Mesodermal cell (in vitro differentiated cells): ENCODE measurements at regions not wholly inside any gene's neighbourhood (a gene's known extent, or its start where the extent isn't known, plus 50 kb on each side); places are given as distances from the start of the nearest gene placed in this dataset.
"Not testable (repeated sequence)": the region's sequence is repeated elsewhere in the genome, so short reads cannot be mapped to it uniquely, and the experiment has no call there.

Experiments used
- H3K27ac ChIP-seq: 2 replicates; pipeline ENCODE4 v1.7.0; 2013; ENCODE audit warnings: mild to moderate bottlenecking, low read depth, low read length, moderate library complexity; ENCODE audit not compliant: severe bottlenecking
- H3K36me3 ChIP-seq: 2 replicates; pipeline ENCODE4 v1.7.1; 2013; ENCODE audit warnings: mild to moderate bottlenecking, low read length, moderate library complexity; ENCODE audit not compliant: control insufficient read depth, insufficient read depth
- H3K4me1 ChIP-seq: one replicate; pipeline ENCODE4 v1.7.1; 2013; ENCODE audit warnings: mild to moderate bottlenecking, low read length; ENCODE audit not compliant: insufficient read depth, control insufficient read depth, poor library complexity, severe bottlenecking
- H3K4me3 ChIP-seq: 2 replicates; pipeline ENCODE4 v1.7.0; 2013; ENCODE audit warnings: low read length, control low read depth, mild to moderate bottlenecking; ENCODE audit not compliant: insufficient read depth, poor library complexity, severe bottlenecking; ENCODE audit errors: extremely low read depth
- H3K9me3 ChIP-seq: 2 replicates; pipeline ENCODE4 v1.7.1; 2013; ENCODE audit warnings: mild to moderate bottlenecking, low read length, moderate library complexity; ENCODE audit not compliant: control insufficient read depth
- WGBS, 2 experiments: methylation state at CpG; one replicate each; pipeline ENCODE4 v1.1.5; 2013; ENCODE audit warnings: missing lambda C conversion rate in 2 of 2; ENCODE audit not compliant: insufficient coverage in 2 of 2; 5-methylcytosine and 5-hydroxymethylcytosine counted together

DNA sequence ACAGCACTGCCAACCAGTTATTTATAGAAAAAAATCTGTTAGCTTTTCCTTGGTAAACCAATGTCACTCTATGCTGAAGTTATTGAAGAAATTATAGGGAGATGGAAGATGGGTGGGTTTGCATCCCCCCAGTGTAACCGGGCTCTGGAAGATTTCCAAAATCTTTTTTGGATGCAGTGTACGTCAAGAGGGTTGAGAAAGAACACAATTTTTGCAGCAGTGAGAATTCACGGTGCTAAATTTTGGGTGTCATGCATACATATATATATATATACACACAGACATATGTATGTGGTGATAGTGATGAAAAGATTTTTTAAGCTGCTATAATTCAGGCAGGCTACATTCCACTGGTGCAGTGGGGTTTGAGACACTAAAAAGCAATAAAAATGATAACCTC is 91.4 kb upstream of the MAGI3 start:
- Histone ChIP-seq H3K36me3 (no peaks in the 10 kb centered on the region), H3K27ac (no peak overlapping the region), H3K4me1 (no peaks in the 10 kb centered on the region), H3K4me3 (no peak overlapping the region), H3K9me3 (no peaks in the 10 kb centered on the region)
- 80% methylated on average over 1 of the region's 3 CpGs; no CpG with 5 or more reads in 1 of the 2 experiments for WGBS, 2 experiments

DNA sequence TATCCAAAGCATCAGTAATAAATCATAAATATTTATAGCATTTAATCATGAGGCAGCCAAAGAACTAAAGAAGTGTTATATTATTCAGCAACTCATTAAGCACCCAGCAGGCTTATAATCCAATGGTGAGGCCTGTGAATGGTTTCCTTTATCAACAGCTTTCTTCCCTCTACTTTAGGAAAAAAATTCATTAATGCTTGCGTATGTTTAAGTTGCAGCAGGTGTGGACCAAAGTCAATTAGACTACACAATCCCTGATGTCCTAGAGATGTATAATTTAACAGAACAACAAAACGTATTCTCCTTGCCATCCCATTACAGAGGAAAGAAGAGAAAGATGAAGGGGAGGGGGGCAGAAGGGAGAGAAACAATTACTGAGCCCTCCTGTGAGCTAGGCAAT is 87.7 kb upstream of the MAGI3 start:
- Histone ChIP-seq H3K36me3 (no peaks in the 10 kb centered on the region), H3K27ac (no peak overlapping the region), H3K4me1 (no peaks in the 10 kb centered on the region), H3K9me3 (no peaks in the 10 kb centered on the region), H3K4me3 (no peak overlapping the region)
- WGBS, 2 experiments = no CpG with 5 or more reads among the region's 2 CpGs

- no peak overlapping the region for H3K27ac ChIP-seq
- H3K4me1 ChIP-seq = no peaks in the 10 kb centered on the region
- H3K36me3 ChIP-seq = no peaks in the 10 kb centered on the region
- WGBS, 2 experiments = 81 to 95% methylated on average over 6 to 7 of the region's 9 CpGs
- H3K9me3 ChIP-seq = no peaks in the 10 kb centered on the region
- H3K4me3 ChIP-seq = no peak overlapping the region
Observed at GRCh38 chr1:113303267-113303666, 87.0 kb upstream of the MAGI3 start.

- WGBS, 2 experiments = no CpG with 5 or more reads among the region's 4 CpGs
- H3K4me3 ChIP-seq, H3K27ac ChIP-seq, H3K36me3 ChIP-seq, H3K9me3 ChIP-seq, H3K4me1 ChIP-seq: not testable (repeated sequence)
Observed at GRCh38 chr1:113305029-113305428, 85.3 kb upstream of the MAGI3 start.

- H3K27ac ChIP-seq = no peak overlapping the region
- 20% methylated on average over 1 of the region's 3 CpGs; no CpG with 5 or more reads in 1 of the 2 experiments for WGBS, 2 experiments
- H3K4me1 ChIP-seq = no peaks in the 10 kb centered on the region
- no peaks in the 10 kb centered on the region for H3K9me3 ChIP-seq
- H3K36me3 ChIP-seq = no peaks in the 10 kb centered on the region
- no peak overlapping the region for H3K4me3 ChIP-seq
Observed at GRCh38 chr1:113307771-113308445, 82.4 kb upstream of the MAGI3 start.

DNA sequence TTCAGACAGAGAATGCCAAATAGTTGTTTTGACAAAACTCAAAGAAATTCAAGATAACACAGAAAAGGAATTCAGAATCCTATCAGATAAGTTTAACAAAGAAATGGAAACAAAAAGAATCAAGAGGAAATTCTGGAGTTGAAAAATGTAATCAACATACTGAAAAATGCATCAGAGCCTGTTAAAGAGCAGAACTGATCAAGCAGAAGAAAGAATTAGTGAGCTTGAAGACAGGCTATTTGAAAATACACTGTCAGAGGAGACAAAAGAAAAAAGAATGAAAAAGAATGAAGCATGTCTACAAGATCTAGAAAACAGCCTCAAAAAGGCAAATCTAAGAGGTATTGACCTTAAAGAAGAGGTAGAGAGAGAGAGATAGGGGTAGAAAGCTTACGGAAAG is 77.7 kb upstream of the MAGI3 start:
- WGBS, 2 experiments = no CpG with 5 or more reads among the region's 1 CpG
- H3K27ac ChIP-seq = not testable (repeated sequence)

DNA sequence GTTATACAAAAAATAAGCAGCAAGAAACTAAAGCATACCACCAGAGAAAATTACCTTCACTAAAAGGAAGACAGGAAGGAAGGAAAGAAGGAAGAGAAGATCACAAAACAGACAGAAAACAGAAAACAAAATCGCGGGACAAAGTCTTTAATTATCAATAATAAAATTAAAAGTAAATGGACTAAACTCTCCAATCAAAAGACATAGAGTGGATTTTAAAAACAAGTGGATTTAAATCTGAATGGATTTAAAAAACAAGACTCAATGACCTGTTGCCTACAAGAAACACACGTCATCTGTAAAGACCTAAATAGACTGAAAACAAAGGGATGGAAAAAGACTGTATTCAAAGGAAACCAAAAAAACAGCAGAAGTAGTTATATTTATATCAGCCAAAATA is 75.7 kb upstream of the MAGI3 start:
- H3K4me3 ChIP-seq = no peak overlapping the region
- H3K9me3 ChIP-seq = no peaks in the 10 kb centered on the region
- no peaks in the 10 kb centered on the region for H3K4me1 ChIP-seq
- no CpG with 5 or more reads among the region's 3 CpGs for WGBS, 2 experiments
- H3K27ac ChIP-seq = no peak overlapping the region
- no peaks in the 10 kb centered on the region for H3K36me3 ChIP-seq

More for the DNA sequence above, 77.7 kb upstream of the MAGI3 start:
- H3K9me3 ChIP-seq, H3K4me3 ChIP-seq, H3K4me1 ChIP-seq, H3K36me3 ChIP-seq: not testable (repeated sequence)

- Histone ChIP-seq H3K4me1 (peaks cover 6% of the 10 kb centered on the region), H3K9me3 (no peaks in the 10 kb centered on the region), H3K27ac (no peak overlapping the region), H3K4me3 (no peak overlapping the region), H3K36me3 (no peaks in the 10 kb centered on the region)
Observed at GRCh38 chr1:113320272-113320671, 70.0 kb upstream of the MAGI3 start.

DNA sequence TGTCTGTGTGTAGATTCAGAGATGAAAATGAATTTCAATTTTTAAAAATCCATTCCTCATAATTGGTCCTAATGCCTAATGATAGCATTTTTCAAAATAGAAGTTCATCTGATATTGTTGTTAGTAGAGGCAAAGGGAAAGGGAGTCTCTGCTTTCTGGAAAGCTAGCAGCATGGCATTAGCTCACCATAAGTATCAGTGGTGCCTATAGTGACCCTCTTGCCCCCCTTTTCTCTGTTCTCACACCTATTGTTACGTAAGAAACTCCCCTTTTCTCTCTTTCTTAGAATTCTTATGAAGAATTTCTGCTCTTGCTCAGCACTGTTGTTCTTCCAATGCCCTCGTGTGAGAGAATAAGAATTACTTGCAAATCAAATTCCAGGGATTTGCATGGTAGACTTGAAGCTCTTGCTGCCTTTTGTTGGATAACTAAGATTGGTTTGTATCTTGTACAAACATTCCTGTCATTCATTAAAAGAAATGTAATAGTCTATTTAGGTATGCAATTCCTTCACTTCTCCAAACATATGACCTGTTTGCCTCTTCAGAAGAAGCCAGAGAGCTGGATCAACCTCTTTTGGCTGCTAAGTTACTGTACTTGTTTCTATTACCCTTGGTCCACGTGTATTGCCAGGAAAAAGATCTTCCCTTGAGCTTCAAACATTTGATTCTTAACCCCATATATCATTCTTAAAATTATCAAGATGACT is 69.2 kb upstream of the MAGI3 start:
- H3K36me3 ChIP-seq = no peaks in the 10 kb centered on the region
- H3K4me3 ChIP-seq = no peak overlapping the region
- peaks cover 6% of the 10 kb centered on the region for H3K4me1 ChIP-seq
- 31 to 87% methylated on average over 2 of the region's 3 CpGs for WGBS, 2 experiments
- H3K27ac ChIP-seq = no peak overlapping the region
- H3K9me3 ChIP-seq = no peaks in the 10 kb centered on the region

GRCh38 chr1:113321771-113322387 is 68.4 kb upstream of the MAGI3 start:
- Histone ChIP-seq H3K4me3 (no peak overlapping the region), H3K27ac (no peak overlapping the region), H3K36me3 (no peaks in the 10 kb centered on the region), H3K9me3 (no peaks in the 10 kb centered on the region), H3K4me1 (peaks cover 6% of the 10 kb centered on the region)
- 97 to 100% methylated on average over 2 of the region's 3 CpGs for WGBS, 2 experiments

DNA sequence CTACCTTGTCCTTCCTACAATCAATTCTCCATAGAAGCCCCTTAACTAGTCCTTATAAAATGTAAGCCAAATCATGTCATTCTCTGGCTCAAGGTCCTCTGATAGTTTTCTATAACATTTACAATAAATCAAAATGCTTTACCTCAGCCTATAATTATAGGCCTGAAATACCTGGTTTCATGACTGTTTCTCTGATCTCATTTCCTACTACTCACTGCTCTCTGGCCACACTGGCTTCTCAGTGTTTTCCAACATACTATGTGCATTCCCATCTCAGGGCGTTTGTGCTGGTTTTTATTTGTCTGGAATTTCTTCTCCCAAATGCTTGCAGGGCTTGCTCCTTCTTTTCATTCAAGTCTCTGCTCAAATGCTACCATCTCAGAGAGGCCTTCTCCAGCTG is 67.9 kb upstream of the MAGI3 start:
- Histone ChIP-seq H3K4me1 (peaks cover 6% of the 10 kb centered on the region), H3K36me3 (no peaks in the 10 kb centered on the region), H3K27ac (no peak overlapping the region), H3K9me3 (no peaks in the 10 kb centered on the region), H3K4me3 (no peak overlapping the region)
- WGBS, 2 experiments = 88 to 89% methylated on average over 1 of the region's 1 CpG
